ENCODE measurements at regions not wholly inside any gene's neighbourhood (a gene's known extent, or its start where the extent isn't known, plus 50 kb on each side); places are given as distances from the start of the nearest gene placed in this dataset.
"Not testable (repeated sequence)": the region's sequence is repeated elsewhere in the genome, so short reads cannot be mapped to it uniquely, and the experiment has no call there.

- no peak for FAIRE-seq
These were observed 328.3 kb downstream of the TMEM167A start for GRCh38 chr5:82748688-82749460.

DNA sequence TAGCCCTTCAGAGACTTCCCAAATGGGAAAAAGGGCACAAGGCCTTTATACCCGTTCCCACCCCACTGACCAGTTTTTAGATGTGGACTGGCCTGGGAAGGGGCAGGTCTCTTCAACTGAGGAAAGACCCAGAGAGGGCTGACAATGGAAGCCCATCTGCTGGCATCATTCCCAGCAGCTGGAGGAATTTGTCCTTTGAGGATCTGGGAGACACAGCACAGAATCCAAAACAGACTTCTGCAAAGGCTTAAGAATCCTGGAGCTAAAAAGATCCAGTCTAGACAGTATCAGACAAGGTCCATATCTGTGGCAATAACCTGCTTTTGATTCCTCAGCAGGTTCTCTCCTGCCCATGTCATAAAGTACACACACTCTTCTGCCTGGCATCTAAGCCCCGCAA lies 329.2 kb downstream of the TMEM167A start:
- FAIRE-seq: no peak

GRCh38 chr5:82745016-82745415 lies 332.2 kb downstream of the TMEM167A start:
- no peak for FAIRE-seq

DNA sequence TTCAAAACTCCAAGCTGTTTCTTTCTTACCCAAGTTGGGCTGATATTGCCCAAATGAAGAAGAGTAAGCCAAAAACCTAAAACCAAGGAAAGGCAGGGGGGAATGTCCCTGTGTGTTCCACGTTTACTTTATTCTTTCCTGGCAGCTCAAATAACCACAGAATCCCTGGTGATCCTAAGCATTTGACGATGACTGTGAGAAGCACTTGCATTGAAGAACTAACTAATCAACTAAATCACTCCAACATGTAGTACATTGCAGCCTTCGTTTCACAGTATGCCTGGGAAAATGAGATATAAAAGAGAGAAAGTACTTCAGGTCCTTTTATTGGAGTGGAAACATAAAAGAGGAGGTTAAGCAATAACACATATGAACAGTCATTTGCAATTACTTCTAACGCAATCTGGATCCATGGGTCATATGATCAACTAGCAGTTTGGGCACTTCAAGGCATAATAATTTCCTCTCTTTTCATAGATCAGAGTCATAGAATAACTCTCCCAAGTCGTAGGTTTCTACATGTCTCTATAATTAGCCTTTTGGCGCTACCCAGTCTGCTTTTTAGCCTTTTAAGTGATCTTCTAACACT lies 338.4 kb downstream of the TMEM167A start:
- FAIRE-seq: no peak

DNA sequence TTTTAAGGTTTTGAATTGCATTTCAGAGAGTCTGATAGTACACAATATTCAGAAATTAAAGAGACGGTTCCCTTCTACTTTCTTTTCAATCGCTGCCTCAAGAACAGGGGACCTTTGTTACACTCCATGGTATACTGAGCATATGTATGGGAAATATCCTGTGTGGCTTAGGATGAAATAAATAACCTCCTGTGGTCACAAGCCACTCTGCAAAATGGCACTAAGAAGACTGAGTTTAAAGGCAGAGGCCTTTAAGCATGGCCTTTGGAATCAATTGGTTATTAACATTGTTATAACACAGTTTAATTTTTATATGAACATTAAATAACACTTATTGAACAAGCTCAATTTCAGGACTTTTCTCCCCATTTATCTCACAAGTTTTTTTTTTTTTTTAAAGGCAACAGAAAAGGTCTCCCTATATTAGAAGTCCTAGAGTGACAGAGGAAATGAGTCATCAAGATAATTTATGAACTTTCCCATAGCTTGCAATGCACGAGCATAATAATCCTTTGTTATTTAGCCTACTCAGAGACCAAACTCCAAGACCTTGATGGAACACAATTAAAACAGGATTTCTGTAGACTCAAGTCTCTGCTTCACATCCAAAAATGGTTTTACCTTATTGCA lies 341.9 kb downstream of the TMEM167A start:
- no peak for FAIRE-seq

DNA sequence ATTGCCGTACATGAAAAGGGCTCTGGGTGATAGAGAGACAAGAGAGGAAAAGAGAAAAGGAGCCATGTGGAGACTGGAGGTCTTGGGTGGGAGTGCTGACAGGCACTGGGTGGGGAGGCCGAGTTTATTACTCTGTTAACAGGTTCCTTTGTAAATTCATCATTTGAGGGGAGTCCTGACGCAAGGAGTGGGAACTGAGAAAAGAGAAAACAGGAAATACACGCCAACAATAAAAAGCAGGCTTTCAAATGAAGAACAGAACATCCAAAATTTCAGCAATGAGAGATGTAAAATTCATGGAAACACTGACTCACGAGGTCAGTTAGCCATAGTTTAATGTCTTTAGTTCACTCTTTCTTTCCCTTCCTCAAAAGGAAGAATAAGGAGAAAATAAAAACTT lies 342.8 kb downstream of the TMEM167A start:
- FAIRE-seq: no peak

GRCh38 chr5:82730913-82731312 lies 346.3 kb downstream of the TMEM167A start:
- FAIRE-seq: no peak

GRCh38 chr5:82728926-82729702 lies 348.1 kb downstream of the TMEM167A start:
- no peak for FAIRE-seq

DNA sequence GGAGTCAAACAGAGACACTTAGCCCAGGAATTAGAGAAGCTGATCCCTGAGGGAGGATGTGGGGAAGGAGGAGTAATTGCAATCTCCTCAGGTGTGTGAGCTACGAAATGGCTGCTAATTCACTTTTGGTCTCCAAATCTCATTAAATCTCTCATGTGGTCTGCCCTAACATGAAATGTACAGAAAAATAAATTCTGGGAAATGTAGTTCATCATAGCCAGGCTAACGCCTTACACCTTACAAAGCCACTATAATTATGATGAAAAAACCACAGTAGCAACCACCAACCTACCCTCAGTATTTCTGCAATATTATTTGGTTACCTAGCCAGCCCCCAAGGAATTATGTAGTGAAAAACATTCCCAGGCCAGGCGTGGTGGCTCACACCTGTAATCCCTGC lies 354.0 kb downstream of the TMEM167A start:
- no peak for FAIRE-seq

GRCh38 chr5:82721087-82721410 lies 356.1 kb downstream of the TMEM167A start:
- FAIRE-seq: no peak

DNA sequence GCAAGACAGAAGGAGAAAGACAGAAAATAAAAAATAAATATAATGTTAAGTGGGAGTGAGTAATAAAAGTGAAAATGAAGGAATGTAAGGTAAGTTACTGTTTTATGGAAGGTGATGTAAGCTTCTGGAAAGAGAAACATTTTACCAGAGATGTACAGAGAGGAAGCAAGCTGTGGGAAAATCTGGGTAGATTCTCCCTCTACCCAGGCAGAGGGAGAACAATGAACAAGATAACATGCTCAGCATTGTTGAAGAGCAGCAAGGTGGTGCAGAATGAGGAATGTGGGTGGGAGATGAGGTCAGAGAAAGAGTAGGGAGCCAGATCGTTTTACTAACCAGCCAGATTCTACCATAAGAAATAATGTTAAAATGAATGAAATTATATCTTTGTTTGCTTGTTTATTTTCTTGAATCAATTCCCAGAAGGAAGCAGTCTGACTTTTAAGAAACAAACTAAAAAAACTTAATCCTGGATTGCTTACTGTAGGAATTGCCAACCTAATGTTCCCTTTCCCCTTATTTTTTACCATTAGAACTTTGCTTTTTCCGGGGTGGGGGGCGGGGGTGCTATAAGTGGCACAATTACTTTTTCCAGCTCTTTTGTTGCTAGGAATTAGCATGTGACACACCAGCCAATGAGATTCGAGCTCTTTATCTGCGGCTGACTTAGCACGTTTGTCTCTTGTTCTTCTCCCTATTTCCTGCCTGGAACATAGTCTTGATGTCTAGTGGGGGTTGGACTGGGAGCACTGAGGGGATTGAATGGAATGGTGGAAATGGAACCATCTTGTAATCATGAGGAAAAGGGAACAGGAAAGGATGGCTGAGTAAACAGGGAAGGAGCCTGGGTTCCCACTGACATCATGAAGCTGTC lies 356.7 kb downstream of the TMEM167A start:
- no peak for FAIRE-seq

GRCh38 chr5:82719368-82719767 lies 357.8 kb downstream of the TMEM167A start:
- no peak for FAIRE-seq

DNA sequence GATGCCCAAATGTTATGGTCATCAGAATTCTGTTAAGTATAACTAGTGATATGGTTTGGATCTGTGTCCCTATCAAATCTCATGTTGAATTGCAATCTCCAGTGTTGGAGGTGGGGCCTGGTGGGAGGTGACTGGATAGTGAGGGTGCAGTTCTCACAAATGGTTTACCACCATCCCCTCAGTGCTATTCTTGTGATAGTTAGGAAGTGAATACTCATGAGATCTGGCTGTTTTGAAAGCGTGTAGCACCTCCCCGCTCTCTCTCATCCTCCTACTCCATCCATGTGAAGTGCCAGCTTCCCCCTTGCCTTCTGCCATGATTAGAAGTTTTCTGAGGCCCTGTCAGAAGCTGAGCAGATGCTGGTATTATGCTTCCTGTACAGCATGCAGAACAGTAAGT lies 359.5 kb downstream of the TMEM167A start:
- FAIRE-seq: no peak

GRCh38 chr5:82714732-82715131 lies 362.5 kb downstream of the TMEM167A start:
- not testable (repeated sequence) for FAIRE-seq

DNA sequence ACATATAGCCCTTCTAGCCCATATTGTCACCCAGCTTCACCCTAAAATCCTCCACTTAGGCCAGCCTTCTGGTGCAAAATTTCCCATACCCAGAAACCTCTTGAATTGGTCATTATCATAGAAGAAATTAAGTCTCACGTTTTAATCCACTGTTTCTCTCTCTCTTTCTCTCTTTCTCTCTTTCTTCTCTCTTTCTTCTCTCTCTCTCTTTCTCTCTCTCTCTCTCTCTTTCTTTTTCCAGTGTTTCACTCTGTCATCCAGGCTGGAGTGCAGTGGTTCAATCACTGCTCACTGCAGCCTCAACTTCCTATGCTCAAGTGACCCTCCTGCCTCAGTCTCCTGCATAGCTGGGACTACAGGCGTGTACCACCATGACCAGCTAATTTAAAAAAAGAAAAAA lies 363.4 kb downstream of the TMEM167A start:
- no peak for FAIRE-seq

- no peak for FAIRE-seq
These were observed 369.5 kb downstream of the TMEM167A start for GRCh38 chr5:82707741-82708140.

DNA sequence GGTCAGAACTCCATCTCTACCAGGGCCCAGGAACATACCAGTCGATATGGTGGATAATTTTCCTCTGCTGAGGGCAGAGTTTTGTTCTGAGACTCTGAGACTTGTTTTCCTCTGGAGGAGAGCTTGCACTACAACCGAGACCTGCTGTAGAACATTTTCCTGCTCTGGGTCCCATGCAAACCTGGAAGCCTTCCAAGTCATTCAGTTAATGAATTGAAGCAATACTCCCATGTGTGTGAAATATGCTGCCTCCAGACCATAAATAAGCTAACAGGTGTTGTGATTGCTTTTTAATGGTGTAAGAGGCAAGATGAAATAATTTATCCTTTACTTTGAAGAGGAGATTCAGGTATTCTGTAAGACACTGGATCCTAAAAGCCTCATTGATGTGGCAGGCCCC lies 372.8 kb downstream of the TMEM167A start:
- FAIRE-seq: no peak

DNA sequence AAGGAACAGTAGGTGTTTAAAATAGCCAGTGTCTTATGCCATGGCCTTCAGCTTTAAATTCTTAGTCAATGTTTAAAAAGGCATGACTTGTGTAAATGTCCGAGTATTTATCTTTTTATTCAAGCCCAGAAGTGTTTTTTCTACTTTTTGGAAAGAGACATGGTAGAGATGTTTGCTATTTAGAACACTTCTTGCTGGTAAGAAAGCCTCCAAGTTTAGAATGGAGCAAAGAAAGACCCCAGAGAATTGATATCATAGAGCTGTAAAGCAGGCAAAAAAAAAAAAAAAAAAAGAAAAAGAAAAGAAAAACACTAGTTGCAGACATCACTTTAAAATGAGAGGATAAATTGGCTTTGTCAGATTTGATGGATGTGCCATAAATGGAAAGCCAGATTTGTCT lies 375.1 kb downstream of the TMEM167A start:
- no peak for FAIRE-seq

- no peak for FAIRE-seq
These were observed 377.5 kb downstream of the TMEM167A start for GRCh38 chr5:82699737-82700136.

DNA sequence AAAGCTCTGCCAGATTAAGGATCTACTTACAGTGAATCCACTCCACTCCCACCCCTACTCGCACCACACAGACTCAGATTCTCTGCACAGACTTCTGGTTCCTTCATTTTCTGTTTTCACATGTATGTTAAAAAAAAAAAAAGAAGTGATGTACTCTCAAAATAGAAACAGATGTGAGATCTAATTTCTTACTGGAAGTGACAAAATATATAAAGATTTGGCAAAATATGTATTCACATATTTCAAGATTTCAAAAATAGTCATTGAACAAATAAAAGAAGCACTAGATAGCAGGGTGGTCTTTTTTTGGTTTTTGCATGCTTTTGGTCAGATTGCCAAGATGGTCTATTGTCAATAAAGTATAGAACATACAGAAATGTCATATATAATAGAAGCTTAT lies 379.2 kb downstream of the TMEM167A start:
- FAIRE-seq: no peak

DNA sequence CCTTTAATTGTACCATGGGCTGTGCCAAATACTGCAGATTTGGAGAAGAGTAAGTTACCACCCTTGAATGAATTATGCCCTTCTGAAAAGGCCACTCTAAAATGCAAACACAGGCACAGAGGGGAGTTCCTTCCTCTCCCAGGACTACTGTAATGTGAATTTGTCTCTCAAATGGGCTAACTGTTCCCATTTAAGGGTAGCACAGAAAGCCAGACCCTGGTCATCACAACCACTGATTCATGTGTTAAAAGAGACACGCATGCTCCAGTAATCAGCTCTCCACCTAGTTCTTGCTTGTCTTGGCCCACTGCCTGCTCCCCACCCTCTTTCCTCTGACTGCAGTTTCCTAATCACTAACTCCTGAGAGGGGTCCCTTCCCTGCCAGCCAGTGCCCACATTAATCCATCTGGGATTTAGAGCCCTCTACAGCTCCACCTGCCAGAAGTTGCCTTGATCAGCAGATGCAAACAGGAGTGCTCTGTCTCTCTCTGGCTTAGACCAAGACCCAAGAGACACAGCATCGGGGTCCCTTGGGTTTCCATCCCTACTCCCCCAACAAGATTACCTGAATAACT lies 382.4 kb downstream of the TMEM167A start:
- no peak for FAIRE-seq

DNA sequence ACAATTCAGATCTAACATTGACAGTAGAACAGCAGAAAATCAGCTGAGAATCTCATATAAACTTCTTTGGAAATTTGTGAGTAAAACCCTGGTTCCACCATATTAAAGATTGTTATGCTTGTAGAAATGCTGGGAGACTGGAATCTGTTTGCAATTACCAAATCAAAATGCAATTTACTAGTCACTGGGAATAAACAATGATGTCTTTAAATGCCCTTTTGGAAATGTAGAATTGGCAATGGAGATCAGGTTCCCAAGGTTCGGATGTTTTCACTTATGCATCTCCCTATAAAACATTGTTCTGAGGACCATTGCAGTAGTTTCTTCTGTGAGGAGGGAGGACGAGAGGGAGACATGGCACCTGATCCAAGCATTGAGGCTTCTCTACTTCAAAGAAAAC lies 384.4 kb downstream of the TMEM167A start:
- FAIRE-seq: no peak

Measured in TTC549 (cell line).